Liver (tissue), 3 donors: ENCODE measurements at regions not wholly inside any gene's neighbourhood (a gene's known extent, or its start where the extent isn't known, plus 50 kb on each side); places are given as distances from the start of the nearest gene placed in this dataset.

Source experiments
- CTCF ChIP-seq: fragments of 150-350 bp; IDR thresholded peaks from 2 replicates; pipeline ENCODE4 v1.5.1; 2017; ENCODE audit warnings: improper control_type of control experiment, low read depth, low read length; ENCODE audit not compliant: missing input control
- FOXA1 ChIP-seq: IDR thresholded peaks from 2 replicates; pipeline ENCODE4 v1.6.1; 2016; ENCODE audit warnings: antibody characterized with exemption
- GABPA ChIP-seq, 2 donors: IDR thresholded peaks in 1 of 2; conservative IDR thresholded peaks in 1 of 2; 2 replicates each; pipeline ENCODE4 v1.6.1; 2016; ENCODE audit warnings: antibody characterized with exemption in 2 of 2, mild to moderate bottlenecking in 1 of 2, moderate library complexity in 1 of 2
- HNF4A ChIP-seq, 2 donors: conservative IDR thresholded peaks; 2 replicates each; pipeline ENCODE4 v1.6.1; 2016; ENCODE audit warnings: antibody characterized with exemption in 2 of 2, mild to moderate bottlenecking in 2 of 2
- JUND ChIP-seq, 2 donors: IDR thresholded peaks; 2 replicates each; pipeline ENCODE4 v1.6.1; 2016; ENCODE audit warnings: antibody characterized with exemption in 2 of 2
- RAD21 ChIP-seq, 2 donors: IDR thresholded peaks; 2 replicates each; pipeline ENCODE4 v1.6.1; 2016; ENCODE audit warnings: antibody characterized with exemption in 2 of 2, mild to moderate bottlenecking in 2 of 2
- REST ChIP-seq: IDR thresholded peaks from 2 replicates; pipeline ENCODE4 v1.6.1; 2016; ENCODE audit warnings: antibody characterized with exemption, mild to moderate bottlenecking
- SP1 ChIP-seq: IDR thresholded peaks from 2 replicates; pipeline ENCODE4 v1.6.1; 2018; ENCODE audit warnings: antibody characterized with exemption, mild to moderate bottlenecking
- TAF1 ChIP-seq: conservative IDR thresholded peaks from 2 replicates; pipeline ENCODE4 v1.6.1; 2016; ENCODE audit warnings: antibody characterized with exemption, mild to moderate bottlenecking
- YY1 ChIP-seq: IDR thresholded peaks from 2 replicates; pipeline ENCODE4 v1.6.1; 2016; ENCODE audit warnings: antibody characterized with exemption, mild to moderate bottlenecking
- ZBTB33 ChIP-seq: IDR thresholded peaks from 2 replicates; pipeline ENCODE4 v1.6.1; 2016; ENCODE audit warnings: antibody characterized with exemption
- donor health status: healthy.
- donor health status: healthy.

GRCh38 chr5:172565931-172566665 is 75.0 kb upstream of the NEURL1B start:
- TF ChIP-seq CTCF (no peak), REST (no peak), JUND (IDR thresholded peaks at IDR 0.05) (no peak), GABPA (IDR thresholded peaks at IDR 0.05 in 1 of 2, conservative IDR thresholded peaks at IDR 0.05 in 1 of 2) (no peak), RAD21 (IDR thresholded peaks at IDR 0.05) (no peak), ZBTB33 (no peak), TAF1 (no peak), YY1 (no peak), FOXA1 (no peak), SP1 (no peak), HNF4A (conservative IDR thresholded peaks at IDR 0.05) (no peak)
